GM18498 (cell line): ENCODE measurements at regions not wholly inside any gene's neighbourhood (a gene's known extent, or its start where the extent isn't known, plus 50 kb on each side); places are given as distances from the start of the nearest gene placed in this dataset.

Source experiments
- ATAC-seq: cut with Tn5 transposase; IDR thresholded peaks from one replicate; pipeline ENCODE4 v1.9.1; 2021; ENCODE audit warnings: mild to moderate bottlenecking, moderate library complexity; ENCODE audit not compliant: unreplicated experiment

DNA sequence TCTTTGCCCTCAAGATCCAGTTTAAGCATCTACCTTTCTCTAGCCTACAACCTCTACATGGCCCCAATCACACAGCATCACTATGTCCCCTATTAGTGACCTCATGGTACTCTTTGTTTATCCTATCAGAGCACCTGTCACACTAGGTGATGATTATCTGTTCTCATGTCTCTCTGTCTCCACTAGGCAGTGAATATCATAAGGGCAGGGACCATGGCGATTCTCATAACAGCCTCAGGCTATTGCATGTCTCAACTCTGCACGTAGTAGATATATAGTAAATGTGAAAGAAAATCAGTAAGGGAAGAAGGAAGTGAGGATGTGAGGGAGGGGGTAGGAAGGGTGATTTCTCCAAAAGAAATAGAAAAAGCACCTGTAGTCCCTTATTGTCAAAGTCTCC is 311.0 kb downstream of the NSG2 start:
- ATAC-seq = no peak

DNA sequence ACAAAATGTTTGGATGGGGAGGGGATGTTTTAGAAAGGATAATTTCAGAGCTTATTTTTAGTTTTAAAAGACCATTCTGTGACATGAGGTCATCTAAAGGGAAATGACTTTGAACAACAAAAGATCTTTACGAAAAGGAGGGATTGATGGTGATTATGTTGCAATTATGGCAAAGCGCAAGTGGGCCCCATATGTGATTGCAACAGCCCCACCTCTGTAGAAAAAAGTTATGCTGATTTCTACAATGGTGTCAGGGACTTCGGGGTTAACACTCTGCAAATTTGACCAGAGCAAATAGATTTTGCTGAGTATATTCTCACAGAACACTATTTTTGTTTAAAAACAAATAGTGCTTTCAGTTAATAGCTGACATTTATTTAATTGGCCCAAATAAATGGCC is 312.8 kb downstream of the NSG2 start:
- no peak for ATAC-seq

DNA sequence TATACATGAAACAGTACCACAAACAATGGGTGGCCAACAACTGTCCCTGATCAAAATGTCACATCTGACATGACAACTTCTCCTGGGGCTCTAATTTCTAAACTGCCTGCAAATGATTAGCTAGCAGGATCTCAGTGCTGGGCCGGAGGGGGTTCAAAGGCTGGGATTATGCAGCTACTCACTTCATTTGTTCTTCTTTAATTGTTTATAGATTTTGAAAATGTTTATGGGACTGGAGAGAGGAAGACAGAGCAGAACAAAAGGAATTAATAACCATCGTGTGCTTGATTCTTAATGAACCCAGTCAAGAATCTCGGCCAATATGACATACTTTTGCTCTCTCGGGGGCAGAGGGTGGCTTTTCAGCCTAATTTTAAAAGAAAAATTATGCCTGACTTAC is 313.6 kb downstream of the NSG2 start:
- ATAC-seq = no peak

DNA sequence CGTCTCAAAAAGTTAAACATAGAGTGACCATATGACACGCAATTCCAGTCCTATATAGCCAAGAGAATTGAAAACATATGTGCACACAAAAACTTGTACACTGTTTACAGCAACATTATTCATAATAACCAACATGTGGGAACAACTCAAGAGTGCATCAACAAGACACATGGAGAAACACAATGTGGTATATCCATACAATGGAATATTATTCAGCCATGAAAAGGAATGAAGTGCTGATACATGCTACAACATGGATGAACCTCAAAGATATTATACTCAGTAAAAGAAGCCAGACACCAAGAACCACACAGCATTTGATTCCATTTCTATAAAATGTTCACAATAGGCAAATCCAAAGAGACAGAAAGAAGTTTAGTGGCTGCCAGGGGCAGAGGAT is 317.0 kb downstream of the NSG2 start:
- no peak for ATAC-seq

DNA sequence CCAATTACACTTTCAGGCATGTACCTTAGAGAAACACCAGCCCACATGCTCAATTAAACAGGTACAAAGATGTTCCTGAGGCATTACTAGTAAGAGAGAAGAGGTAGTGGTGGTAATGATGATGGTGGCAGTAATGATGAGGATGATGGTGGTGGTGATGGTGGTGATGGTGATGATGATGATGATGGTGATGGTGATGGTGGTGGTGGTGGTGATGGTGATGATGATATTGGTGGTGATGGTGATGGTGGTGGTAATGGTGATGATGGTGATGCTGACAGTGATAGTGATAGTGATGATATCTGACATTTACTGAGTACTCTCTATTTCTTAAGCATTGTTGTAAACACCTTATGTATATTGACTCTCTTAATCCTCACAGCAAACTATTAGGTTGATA is 318.4 kb downstream of the NSG2 start:
- no peak for ATAC-seq

DNA sequence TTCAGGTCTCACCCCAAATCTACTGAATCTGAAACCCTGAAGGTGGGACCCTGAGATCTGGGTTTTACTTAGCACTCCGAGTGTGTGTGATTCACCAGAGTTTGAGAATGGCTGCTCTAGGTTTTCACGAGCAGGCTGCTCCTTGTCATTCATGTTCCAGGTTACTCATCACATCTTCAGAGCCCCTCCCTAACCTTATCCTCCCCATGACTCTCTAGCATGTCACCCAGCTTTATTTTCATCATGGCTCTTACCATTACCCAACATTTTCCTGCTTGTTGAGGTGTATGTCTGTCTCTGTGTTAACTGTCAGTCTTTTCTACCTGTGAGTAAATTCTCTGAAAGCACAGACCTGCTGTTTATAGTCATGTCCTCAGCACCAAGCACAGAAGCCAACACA is 319.2 kb downstream of the NSG2 start:
- no peak for ATAC-seq

DNA sequence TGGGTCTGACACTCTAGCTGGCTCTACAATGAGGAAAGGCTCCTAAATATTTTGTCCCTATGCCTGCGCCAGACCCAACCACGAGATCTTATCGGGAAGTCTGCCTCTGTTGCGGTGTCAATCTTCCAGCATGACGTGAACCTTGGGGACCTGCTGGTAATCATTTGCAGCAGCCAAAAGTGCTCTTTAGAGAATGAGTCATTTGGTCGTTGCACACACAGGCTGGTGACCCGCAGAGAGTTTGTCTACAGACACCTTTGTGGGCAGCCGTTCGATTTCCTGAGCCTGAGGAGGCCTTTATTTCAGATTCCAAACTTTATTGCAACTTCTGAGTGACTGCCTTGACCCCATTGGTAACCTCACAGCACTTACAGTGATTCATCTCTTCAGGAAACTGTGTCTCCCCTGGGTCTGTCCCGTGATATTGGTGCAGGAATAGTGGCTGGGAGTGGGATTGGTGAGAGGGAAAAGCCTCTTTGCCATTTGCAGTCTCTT is 326.1 kb downstream of the NSG2 start:
- no peak for ATAC-seq

DNA sequence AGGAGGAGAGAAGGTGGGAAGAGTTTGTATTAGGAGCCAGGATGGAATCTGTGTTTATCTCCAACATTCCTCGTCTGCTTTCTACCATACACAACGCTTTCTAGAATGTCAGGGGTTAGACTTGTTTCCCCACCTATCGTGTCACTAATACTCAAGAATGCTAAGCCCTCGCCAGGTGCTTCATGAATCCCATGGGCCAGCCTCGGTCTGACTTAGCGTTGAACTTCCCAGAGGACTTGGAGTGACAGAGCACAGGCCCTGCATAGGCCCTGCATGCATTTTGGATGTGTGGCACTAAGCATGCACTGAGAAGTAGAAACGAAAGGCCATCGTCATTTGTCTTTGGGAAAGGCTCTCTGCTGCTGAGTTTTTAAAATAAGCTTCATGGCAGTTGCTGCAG is 328.7 kb downstream of the NSG2 start:
- ATAC-seq = no peak

DNA sequence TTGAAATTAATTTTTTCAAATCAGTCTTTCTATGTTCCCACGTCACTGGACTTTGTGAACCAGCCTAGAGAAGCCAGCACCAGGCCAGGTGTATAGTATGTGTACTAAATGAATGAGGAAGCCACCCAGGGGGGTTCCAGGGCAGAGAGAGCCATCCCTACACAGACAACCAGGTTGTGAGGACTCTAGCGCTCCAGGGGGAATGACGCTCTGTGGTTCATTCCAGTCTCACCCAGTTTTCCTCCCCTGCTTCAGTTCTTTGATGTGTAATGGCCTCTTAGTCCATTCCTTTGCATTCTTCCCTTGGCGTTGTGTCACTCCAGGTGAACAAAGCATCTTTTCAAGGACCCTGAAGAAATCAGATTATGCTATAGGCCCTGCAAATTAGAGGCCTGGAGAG is 330.6 kb downstream of the NSG2 start:
- ATAC-seq = no peak

DNA sequence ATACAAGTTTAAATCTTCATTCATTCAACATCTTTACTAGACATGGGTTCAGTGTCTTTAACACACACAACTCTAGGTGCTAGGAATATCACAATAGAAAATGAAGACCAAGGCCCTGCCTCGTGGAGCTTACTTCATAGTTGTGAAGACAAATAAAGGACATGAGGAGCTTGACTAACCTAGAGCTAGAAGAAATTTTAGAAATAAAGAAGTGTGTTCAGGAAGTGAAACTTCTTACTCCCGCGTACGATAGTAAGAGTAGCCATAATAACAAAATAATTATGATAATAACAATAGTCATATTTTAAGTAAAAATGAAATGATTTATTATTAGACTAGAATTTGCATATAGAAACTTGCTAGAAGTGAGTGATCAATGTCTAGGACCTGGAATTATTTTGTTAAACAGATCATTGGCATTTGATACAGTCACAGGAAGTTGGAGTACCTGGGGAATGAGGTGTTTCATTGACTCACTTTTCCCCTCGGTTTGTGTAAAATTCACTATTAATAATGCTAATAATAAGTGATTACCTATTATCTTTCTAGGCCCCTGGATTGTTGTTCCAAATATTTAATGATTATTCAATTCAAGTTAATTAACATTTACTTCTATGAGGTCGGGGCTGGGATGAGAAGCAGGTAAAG is 331.3 kb downstream of the NSG2 start:
- no peak for ATAC-seq

DNA sequence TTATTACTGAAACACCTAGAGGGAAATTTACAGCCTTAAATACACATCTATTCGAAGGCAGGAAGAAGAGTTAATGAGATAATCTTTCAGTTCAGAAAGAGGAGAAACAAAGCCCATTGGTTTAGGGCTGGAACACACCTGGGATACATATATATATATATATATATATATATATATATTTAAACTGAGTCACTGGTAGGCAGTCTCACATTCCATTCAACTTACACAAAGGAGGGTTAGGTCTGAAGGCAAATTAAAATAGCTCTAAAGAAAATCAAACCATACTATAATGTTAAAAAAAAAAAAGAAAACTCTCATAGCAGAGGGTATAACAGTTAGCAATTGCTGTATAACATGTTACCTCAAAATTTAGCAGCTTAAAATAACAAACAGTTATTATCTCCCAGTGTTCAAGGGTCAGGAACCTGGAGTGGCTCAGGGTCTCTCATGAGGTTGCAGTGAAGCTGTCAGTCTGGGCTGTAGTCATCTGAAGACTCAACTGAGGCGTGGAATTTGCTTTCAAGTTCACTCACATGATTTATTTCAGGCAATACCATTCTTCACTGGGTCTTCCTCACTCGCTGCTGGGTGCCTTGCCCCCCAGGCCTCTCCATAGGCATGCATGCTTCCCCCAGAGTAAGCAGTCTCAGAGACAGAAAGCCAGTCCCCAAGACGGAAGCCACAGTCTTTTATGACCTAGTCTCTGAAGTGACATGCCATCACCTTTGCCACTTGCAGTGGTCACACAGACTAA is 332.8 kb downstream of the NSG2 start:
- ATAC-seq = no peak

DNA sequence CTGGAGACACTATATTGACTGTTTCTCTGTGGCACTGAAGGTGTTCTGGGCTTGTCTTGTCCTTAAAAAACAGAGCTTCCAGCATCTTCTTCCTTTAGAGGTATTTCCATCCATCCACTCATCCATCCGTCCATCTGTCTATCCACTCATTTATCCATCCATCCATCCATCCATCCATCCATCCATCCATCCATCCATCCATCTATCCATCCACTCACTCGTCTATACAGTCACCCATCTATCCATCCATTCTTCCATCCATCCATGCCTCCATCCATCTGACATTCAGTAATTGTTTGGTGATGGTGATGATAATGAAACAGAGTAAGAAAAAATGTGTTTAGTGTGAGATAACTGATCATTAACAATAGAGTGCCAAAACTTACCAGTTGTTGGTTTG is 334.8 kb downstream of the NSG2 start:
- ATAC-seq = no peak

DNA sequence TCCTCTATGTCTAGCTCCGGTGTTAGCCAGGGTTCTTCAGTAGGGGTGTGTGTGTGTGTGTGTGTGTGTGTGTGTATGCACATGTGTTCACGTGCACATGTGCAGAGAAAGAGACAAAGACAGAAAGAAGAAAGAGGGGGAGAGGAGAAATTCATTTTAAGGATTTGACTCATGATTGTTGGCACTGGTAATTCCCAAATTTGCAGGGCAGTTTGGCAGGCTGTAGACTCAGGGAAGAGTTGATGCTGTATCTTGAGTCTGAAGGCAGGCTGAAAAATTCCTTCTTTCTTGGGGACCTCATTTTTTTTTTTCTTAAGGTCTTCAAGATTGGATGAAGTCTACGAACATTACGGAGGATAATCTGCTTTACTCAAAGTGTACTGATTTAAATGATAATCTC is 335.7 kb downstream of the NSG2 start:
- no peak for ATAC-seq

DNA sequence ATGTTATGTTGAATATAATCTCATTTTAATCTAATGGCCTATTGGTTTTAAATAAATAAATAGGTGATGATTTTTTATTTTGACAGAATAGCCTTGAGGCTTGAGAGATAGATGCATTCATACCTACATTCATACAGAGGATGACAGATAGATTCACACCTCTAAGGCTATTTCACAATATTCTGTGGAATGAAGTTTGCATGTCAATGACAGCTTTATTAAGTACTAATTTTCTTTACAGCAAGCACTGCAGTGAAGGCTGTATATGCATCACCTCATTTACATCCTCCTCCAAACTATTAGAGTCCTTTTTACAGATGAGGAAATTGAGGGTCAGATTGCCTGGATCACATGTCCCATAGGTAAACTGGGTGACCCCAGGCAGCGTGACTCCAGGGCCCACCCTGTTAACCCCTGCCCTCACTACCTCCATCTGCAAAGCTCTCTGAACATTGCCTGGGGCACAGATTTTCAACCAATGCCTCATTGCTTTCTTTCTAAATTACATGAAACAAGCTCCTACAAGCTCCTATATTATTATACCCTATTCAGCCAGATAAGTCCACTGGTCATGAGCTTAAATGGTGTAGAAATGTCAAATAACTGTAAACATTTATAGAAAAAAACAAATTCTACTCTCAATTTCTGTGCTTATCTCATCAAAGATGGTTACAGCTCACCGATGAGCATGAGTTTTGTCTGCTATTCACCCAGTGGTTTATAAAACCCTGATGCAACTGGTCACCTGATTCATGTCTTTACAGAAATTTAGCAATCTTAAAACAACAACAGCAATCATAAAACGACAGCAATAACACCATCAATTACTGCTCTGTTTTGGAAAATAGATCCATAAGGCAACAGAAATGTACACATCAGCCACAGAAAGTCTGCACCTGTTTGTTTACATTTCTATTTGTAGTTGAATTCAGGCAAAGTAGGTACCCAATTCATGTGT is 338.0 kb downstream of the NSG2 start:
- no peak for ATAC-seq

DNA sequence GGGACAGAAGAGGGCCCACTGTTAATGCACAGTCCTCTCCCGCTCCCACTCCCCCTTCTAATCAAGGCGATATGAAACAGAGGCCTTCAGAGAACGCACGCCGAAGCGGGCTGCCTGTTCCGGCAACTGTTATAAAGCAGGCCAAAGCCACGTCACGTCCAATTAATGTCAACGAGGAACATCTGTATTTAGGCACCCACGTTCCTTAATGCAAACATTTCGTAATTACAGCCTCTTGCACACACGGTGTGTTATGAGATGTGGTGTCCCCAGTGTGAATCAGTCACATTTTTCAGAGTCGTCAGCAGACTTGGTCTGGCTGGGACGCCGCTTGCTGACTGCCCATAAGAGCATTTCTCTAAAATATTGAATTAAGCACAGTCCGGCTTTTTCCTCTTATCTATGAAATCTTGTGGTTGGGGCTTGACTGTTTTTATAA is 339.0 kb downstream of the NSG2 start:
- ATAC-seq = no peak

DNA sequence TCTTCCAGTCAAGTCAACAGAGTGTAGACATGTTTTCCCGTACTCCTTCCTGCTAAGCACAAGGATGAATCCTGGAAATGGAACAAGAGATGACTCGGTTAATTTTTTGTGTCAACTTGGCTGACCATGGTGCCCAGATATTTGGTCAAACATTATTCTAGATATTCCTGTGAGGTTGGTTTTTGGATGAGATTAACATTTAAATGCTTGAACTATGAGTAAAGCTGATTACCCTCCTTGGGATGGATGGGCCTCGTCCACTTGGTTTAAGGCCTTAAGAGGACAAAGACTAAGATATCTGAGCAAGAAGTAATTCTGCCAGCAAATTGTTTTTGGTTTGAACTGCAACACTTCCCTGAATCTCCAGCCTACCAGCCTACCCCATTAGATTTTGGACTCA is 338.1 kb upstream of the MSX2 start:
- no peak for ATAC-seq

DNA sequence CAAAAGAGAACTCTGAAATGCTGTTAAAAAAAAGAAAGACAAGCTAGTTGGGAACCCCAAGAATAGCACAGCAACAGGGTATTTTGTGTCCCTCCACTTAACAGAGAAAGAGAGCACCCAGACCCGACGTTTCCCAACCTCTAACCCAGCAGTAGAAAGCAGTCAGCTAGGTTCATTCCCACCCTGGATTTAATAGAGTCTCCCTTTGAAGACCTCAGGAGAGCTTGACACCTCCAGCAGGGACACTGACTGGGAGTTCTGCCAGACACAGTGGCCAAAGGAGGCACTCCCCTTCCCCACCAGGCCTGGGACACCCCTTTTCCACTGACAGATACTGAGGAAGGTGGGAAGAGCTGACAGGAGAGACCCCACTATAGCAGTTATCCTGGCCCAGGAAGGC is 337.5 kb upstream of the MSX2 start:
- no peak for ATAC-seq

DNA sequence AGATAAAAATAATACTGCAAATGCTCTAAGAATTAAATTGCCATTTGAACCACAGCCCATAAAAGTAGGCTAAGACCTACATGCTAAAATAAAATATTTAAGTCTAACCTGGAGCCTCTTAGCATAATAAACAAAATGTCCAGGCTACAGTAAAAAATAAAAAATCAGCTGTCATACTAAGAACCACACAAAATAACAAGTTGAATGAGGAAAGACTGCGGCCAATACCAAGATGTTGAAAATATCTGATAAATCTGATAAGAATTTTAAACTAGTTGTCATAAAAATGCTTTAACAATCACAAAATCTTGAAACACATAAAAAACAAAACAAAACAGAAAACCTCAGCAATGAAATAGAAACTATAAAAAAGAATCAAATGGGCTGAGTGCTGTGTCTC is 336.9 kb upstream of the MSX2 start:
- ATAC-seq = no peak

DNA sequence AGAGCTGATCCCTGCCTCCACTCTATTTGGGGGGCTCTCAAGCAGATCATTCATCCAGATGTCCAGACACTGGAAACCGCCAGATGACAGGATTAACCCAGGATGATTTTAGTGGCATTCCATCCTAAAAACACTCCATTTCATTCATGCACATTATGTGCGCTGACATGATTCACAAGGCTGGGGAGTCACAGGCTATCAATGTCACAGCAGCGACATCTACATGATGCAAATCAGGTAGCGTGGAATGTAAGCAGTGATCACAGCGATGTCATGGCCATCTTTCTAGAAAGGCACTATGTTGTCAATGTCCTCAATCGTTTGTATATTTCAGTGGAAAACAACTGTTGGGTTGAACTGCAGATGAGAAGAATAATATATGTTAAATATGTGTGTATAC is 331.5 kb upstream of the MSX2 start:
- no peak for ATAC-seq

DNA sequence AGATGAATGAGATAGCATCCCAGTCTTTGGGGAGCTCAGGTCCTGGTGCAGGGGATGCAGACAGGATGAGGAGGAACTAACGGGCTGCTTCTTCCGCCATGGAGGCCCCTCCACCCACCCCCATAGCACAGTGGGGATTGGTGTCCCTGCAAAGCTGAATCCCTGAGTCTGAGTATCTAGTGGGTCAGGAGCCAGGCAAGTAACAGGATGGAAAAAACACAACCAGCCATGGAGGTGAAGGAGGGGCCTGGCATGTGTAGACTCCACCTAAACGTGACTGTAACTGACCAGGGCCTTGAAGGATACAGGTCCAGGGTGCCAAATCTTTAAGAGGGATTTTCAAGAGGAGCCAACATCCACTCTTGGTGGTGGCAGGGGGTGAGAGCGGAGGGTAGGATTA is 327.8 kb upstream of the MSX2 start:
- ATAC-seq = no peak

DNA sequence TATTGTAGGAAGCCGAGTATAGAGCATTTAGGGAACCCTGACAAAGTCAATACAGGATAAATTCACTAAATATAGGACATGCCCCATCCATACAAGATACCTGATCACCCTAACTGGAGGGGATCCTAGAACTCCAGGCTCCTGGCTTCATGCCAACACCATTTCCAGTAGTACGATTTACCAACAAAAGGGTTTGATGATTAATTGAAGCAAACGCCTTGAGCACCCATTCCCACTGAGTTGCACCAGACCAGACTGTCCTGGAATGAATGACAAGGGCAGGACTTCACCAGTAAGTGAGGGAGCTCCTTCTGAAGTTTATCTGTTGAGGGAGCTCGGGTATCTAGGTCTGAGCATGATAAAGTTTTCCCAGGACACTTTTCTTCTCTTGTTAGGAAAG is 327.2 kb upstream of the MSX2 start:
- ATAC-seq = no peak

DNA sequence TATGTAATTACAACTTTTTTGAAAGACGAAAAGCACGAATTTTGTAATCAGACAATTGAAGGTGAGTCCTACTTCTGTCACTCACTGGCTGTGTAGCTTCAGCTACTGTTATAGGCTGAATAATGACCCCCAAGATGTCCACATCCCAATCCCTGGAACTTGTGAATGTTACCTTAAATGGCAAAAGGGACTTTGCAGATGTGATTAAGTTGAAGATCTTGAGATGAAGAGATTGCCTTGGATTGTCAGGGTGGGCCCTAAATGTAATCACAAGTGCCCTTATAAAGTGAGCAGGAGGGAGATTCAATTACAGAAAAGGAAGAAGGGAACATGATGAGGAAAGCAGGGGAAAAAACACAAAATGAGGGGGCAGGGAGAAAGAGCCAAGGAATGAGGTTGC is 326.2 kb upstream of the MSX2 start:
- no peak for ATAC-seq
